Jurkat, Clone E6-1 (cell line): ENCODE measurements at regions not wholly inside any gene's neighbourhood (a gene's known extent, or its start where the extent isn't known, plus 50 kb on each side); places are given as distances from the start of the nearest gene placed in this dataset.
A peak's percentile ranks its signal among the peaks of the same experiment; 100 is the strongest.

Experiments
- DNase-seq: peaks from one replicate; pipeline ENCODE4 v3.0.0-alpha.2; 2011; ENCODE audit warnings: low read depth, low spot score
- H3K4me3 ChIP-seq: 2 replicates; pipeline ENCODE4 v1.5.1; 2011; ENCODE audit warnings: mild to moderate bottlenecking, low read length, control low read depth, moderate library complexity

DNA sequence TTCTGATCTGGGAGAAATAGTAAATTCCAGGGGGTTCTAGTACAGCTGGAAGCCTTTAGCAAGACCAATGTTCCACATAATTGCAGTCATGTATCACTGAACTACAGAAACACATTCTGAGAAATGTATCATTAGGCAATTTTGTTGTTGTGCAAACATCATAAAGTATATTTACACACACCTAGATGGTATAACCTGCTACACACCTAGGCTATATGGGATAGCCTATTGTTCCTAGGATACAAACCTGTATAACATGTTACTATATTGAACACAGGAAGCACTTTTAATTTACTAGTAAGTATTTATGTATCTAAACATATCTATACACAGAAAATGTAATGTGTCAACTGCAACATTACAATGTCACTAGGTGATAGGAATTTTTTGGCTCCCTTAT is 525.9 kb upstream of the NRSN1 start:
- no peak overlapping the region for H3K4me3 ChIP-seq
- no peak for DNase-seq

- DNase-seq: no peak
Observed at GRCh38 chr6:23601811-23602345, 524.1 kb upstream of the NRSN1 start.

DNA sequence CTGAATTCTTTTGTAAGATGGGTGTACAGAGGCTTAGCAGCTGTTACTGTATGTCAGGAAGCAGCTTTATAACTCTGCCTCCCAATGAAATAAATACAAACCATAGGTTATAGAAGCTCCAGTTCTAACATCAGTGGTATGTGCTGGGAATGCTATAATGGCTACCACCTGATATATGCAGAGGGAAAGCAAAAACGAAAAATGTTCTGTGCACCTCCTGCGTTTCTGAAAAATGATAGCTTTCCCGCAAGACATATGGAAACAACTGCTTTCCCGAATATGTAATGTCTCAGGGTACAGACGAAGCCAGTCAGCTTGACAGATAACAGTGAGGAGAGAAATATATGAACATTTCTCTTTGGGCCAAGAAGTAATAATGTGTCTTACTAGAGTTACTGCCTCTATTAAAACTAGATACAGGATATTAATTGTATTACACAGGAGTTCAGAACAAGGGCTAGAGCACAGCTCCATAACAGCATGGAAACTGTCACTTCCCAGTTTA is 517.0 kb upstream of the NRSN1 start:
- H3K4me3 ChIP-seq: no peak overlapping the region
- no peak for DNase-seq

More at GRCh38 chr6:23601811-23602345, 524.1 kb upstream of the NRSN1 start:
- H3K4me3 ChIP-seq: no peak overlapping the region

DNA sequence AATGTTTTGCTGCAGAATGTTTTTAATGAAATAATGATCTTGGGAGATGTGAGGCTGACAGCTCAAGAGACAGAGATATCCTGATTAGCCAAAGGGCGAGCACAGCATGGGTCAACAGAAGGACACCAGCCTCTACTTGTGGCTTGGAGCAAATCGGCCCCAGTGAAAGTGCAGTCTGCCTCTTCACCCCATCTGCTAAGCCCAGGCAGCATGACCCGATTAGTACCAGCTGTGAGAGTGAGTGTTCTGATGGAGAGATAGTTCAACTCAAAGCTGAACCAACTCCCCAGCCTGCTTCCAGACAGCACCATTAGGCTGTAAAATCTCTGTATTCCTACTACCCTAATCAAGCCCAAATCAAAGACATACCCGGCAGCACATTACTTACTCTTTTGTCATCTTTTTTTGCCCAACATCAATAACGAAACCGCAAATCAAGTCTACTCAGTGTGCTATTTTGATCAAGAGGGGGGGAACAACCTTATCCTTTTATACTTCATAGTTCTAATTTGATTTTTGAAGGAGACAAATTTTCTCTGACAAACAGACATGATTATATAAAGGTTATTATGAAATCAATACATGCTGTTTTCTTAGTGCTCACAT is 514.1 kb upstream of the NRSN1 start:
- no peak overlapping the region for H3K4me3 ChIP-seq
- no peak for DNase-seq

DNA sequence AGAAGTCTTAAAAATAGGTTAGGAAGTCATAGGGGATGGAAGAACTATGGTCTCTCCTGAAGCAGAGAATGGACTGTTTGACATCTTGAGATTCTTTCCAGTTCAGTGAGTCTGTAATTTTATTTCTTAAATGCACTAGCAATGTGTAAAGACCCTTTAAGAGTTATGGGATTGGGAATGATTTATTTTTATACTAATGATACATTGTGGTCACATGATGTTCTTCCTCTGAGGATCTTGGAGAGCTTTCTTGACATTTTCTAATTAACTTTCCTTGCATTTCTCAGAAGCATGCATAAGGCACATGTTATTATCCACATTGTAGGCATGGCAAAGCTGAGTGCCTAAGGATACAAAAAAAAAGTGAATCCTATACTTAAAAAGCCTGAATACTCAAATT is 507.6 kb upstream of the NRSN1 start:
- DNase-seq: no peak
- H3K4me3 ChIP-seq: no peak overlapping the region

- DNase-seq: no peak
- H3K4me3 ChIP-seq: no peak overlapping the region
Observed at GRCh38 chr6:23620911-23621401, 505.1 kb upstream of the NRSN1 start.

GRCh38 chr6:23630726-23631635 is 495.0 kb upstream of the NRSN1 start:
- no peak for DNase-seq
- no peak overlapping the region for H3K4me3 ChIP-seq

DNA sequence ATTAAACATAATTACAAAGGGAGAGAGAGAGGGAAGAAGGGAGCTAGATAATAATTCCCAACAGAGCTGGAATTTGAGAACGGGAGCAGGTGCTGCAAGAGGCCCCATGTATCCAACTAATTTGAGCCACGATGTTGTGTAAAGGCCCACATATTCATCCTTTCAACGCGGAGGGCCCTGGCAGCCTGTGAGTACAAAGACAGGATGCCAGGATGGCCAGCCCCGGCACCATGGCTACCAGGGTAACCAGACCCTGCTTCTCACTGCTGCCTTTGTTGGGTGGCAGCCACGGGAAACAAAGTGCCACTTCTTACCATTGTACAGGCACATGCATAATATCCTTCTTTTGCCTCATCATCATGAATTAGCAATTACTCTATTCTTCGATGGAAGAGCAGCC is 492.0 kb upstream of the NRSN1 start:
- no peak for DNase-seq
- no peak overlapping the region for H3K4me3 ChIP-seq

GRCh38 chr6:23635150-23635549 is 490.9 kb upstream of the NRSN1 start:
- DNase-seq: no peak
- H3K4me3 ChIP-seq: no peak overlapping the region

GRCh38 chr6:23637296-23637695 is 488.7 kb upstream of the NRSN1 start:
- no peak overlapping the region for H3K4me3 ChIP-seq
- DNase-seq: no peak

GRCh38 chr6:23642849-23643248 is 483.2 kb upstream of the NRSN1 start:
- DNase-seq: no peak
- H3K4me3 ChIP-seq: no peak overlapping the region

DNA sequence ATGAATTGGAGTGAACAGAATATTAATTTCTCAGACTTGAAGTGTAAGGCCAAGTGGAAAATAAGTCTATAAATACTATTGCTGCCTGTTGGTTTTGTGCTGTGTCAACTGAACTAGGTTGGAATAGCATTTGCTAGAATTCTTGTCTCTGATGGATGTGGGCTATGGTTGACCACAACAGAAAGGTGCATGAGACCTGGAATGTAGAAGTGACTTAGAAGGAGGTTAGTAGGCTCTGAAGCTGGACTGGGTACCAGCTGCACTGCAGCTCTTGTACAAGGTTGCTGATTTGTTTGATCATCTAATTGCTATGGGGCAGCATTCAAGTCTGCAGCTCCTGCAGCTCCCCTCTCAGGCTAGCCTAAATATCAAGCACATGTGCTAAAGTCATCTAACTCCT is 479.0 kb upstream of the NRSN1 start:
- peak; percentile 36 for DNase-seq
- H3K4me3 ChIP-seq: no peak overlapping the region

- no peak overlapping the region for H3K4me3 ChIP-seq
- DNase-seq: no peak
Observed at GRCh38 chr6:23650676-23651075, 475.3 kb upstream of the NRSN1 start.

- no peak for DNase-seq
- H3K4me3 ChIP-seq: no peak overlapping the region
Observed at GRCh38 chr6:23654745-23655144, 471.3 kb upstream of the NRSN1 start.

DNA sequence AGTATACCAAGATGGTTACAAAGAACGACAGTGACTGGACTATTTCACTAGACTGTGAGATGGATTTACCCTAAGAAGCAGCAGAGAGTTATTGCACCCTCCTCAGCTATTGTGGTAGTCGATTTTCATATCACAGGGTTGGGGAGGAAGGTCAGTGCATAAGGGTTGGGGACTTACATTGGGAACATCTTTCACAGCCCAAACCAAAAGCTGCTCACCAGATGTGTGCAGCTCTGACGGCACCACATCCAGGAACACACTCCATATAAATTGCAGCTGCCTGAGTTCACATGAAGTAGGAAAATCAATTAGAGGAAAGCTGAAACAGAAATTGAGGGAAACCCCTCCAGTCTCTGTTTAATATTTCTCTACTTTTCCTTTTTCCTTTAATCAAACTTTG is 470.5 kb upstream of the NRSN1 start:
- no peak overlapping the region for H3K4me3 ChIP-seq
- DNase-seq: no peak

- no peak overlapping the region for H3K4me3 ChIP-seq
- DNase-seq: no peak
Observed at GRCh38 chr6:23656255-23657194, 469.5 kb upstream of the NRSN1 start.

DNA sequence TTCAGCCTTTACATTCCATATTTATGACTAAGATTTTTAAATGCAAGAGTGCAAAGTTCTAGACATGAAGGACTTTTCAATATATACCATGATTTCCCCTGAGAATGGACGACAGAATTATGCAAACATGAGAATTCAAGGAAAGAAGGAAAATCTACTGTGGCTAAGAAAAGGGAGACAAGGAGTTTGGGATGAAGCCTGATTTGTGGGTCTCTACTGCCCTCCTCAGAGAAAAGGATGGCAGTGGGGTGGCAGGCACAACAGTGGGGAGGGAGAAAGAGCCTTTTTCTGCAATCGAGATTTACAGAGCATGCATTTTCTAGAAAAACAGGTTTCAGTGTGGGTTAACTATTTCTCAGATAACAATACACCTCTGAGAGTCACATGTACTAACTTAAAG is 466.9 kb upstream of the NRSN1 start:
- H3K4me3 ChIP-seq: no peak overlapping the region
- DNase-seq: no peak

GRCh38 chr6:23661549-23661948 is 464.5 kb upstream of the NRSN1 start:
- no peak for DNase-seq
- no peak overlapping the region for H3K4me3 ChIP-seq

DNA sequence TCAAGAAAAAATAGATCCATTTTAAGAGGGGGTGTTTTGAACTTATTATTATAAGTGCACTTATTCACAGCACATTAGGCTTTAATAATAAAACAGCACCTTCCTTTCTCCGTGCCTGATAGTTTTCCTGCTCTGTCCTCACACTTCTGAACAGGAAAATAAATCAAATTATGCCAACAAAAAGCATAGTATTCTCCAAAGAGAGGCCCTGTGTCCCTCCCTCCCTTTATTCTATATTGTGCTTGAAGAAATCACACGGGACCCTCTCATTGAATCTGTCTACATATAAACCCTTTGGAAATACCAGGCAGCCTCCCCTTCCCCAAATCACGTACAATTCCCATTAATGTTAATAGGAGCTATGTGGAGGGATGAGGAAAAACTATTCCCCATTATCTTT is 462.9 kb upstream of the NRSN1 start:
- no peak overlapping the region for H3K4me3 ChIP-seq
- no peak for DNase-seq
